ENCODE measurements at regions not wholly inside any gene's neighbourhood (a gene's known extent, or its start where the extent isn't known, plus 50 kb on each side); places are given as distances from the start of the nearest gene placed in this dataset.

- CTCF ChIA-PET, result no interaction called here
- TF ChIP-seq EZH2 (IDR thresholded peaks at IDR 0.05; ENCODE audit: borderline replicate concordance, low read depth, low read length, severe bottlenecking), result no peak
- TF ChIP-seq GATA2 (IDR thresholded peaks at IDR 0.05; ENCODE audit: insufficient read depth, insufficient read length, low read depth, low read length), result no peak
- no peak for TF ChIP-seq JUN (IDR thresholded peaks at IDR 0.05; ENCODE audit: borderline replicate concordance, insufficient read depth, insufficient read length, low read depth)
- TF ChIP-seq POLR2AphosphoS5 (IDR thresholded peaks at IDR 0.05; ENCODE audit: insufficient read depth, low read depth, low read length), result no peak
- TF ChIP-seq POLR2A (IDR thresholded peaks at IDR 0.05; ENCODE audit: low read depth, low read length), result no peak
- TF ChIP-seq MYC (IDR thresholded peaks at IDR 0.05; ENCODE audit: low read depth, low read length), result no peak
- TF ChIP-seq FOS (IDR thresholded peaks at IDR 0.05; ENCODE audit: borderline replicate concordance, insufficient read depth, low read length), result no peak
- TF ChIP-seq CTCF (IDR thresholded peaks at IDR 0.05; ENCODE audit: extremely low read depth in 1 of 2, insufficient read depth in 1 of 2, low read depth in 1 of 2, low read length in 2 of 2), result no peak
- no peak for TF ChIP-seq MAX (IDR thresholded peaks at IDR 0.05; ENCODE audit: insufficient read depth, insufficient read length)
These were observed 64.8 kb upstream of the CHST9 start for GRCh38 chr18:27249933-27250332.

More at GRCh38 chr18:27249933-27250332, 64.8 kb upstream of the CHST9 start:
- Histone ChIP-seq H4K20me1 (replicated peaks; ENCODE audit: control insufficient read depth, extremely low read depth, insufficient read depth, low read length) (no peaks in the 10 kb centered on the region), H3K27me3 (ENCODE audit: control insufficient read depth in 2 of 2, insufficient read depth in 2 of 2, low read length in 2 of 2) (no peaks in the 10 kb centered on the region), H3K4me1 (ENCODE audit: control insufficient read depth, extremely low read depth, insufficient read depth, low read length) (no peaks in the 10 kb centered on the region), H3K4me3 (replicated peaks in 1 of 3; ENCODE audit: insufficient read depth in 1 of 3, low read depth in 1 of 3, low read length in 3 of 3) (no peak overlapping the region), H3K4me2 (ENCODE audit: insufficient read depth, low read length) (no peak overlapping the region), H3K9me3 (replicated peaks; ENCODE audit: control insufficient read depth, insufficient read depth, low read length) (no peaks in the 10 kb centered on the region), H3K79me2 (ENCODE audit: control insufficient read depth, insufficient read depth, low read length) (no peaks in the 10 kb centered on the region), H3K36me3 (ENCODE audit: control insufficient read depth in 2 of 2, extremely low read depth in 1 of 2, insufficient read depth in 2 of 2, low read length in 2 of 2) (no peaks in the 10 kb centered on the region), H3K9me1 (replicated peaks; ENCODE audit: control insufficient read depth, extremely low read depth, insufficient read depth, low read length) (no peaks in the 10 kb centered on the region), H2AFZ (ENCODE audit: low read depth, low read length) (no peak overlapping the region), H3K9ac (replicated peaks; ENCODE audit: extremely low read depth, insufficient read depth, low read length) (no peak overlapping the region), H3K27ac (ENCODE audit: insufficient read depth, low read depth, low read length) (no peak overlapping the region)
- BruUV-seq (replicated peaks), result no TSS peak
- intact Hi-C loops (cut with micrococcal nuclease), result no loop called here
- POLR2A ChIA-PET, result no interaction called here
- FAIRE-seq, result no peak
- DNase-seq (ENCODE audit: low read depth, low spot score), result no peak
- dilution Hi-C loops (cut with MboI; ENCODE audit: extremely low pct_ligation_motif_present, low sequenced_read_pairs), result no loop called here
